IMR-90 (cell line): ENCODE measurements at regions not wholly inside any gene's neighbourhood (a gene's known extent, or its start where the extent isn't known, plus 50 kb on each side); places are given as distances from the start of the nearest gene placed in this dataset.

Source experiments
- ATAC-seq: fragments of 200-7000 bp; cut with Tn5 transposase; 2 replicates; pipeline ENCODE4 v1.9.1; 2020; ENCODE audit warnings: low read depth, mild to moderate bottlenecking, moderate library complexity
- BruUV-seq: library from RNA; stranded (reverse); fragments of 400-500 nt; replicated peaks from 2 replicates; lab custom pipeline; 2021; lab: Mats Ljungman, UMichigan
- CTCF ChIA-PET: fragments of 300-600 bp; formaldehyde crosslinking; extraction: SDS; loops from one replicate; lab custom pipeline; 2021; ENCODE audit warnings: antibody characterized with exemption; lab: Yijun Ruan, JAX
- POLR2A ChIA-PET: fragments of 300-600 bp; sonication (Branson Sonifier 250); formaldehyde crosslinking; loops from one replicate; lab custom pipeline; 2022; ENCODE audit warnings: antibody characterized with exemption; ENCODE audit not compliant: unreplicated experiment; lab: Charles Lee
- DNase-seq: peaks from one replicate; pipeline ENCODE4 v3.0.0; 2013
- H2AFZ ChIP-seq: replicated peaks from 2 replicates; pipeline ENCODE3; 2013; ENCODE audit warnings: low read length, mild to moderate bottlenecking; ENCODE audit not compliant: poor library complexity
- H2AK5ac ChIP-seq: 2 replicates; pipeline ENCODE4 v1.6.1; 2013; ENCODE audit warnings: low read depth, low read length, inconsistent platforms
- H2AK9ac ChIP-seq: replicated peaks from 2 replicates; pipeline ENCODE3; 2013; ENCODE audit warnings: mild to moderate bottlenecking, low read depth, low read length, moderate library complexity; ENCODE audit not compliant: poor library complexity
- H2BK120ac ChIP-seq: 2 replicates; pipeline ENCODE4 v1.6.1; 2013; ENCODE audit warnings: low read depth, low read length, inconsistent platforms
- H2BK15ac ChIP-seq: 3 replicates; pipeline ENCODE4 v1.6.1; 2013; ENCODE audit warnings: low read depth, low read length, inconsistent platforms
- H2BK20ac ChIP-seq: 2 replicates; pipeline ENCODE4 v1.6.1; 2013; ENCODE audit warnings: low read depth, mild to moderate bottlenecking, inconsistent platforms, low read length, moderate library complexity
- H2BK5ac ChIP-seq: 2 replicates; pipeline ENCODE4 v1.6.1; 2013; ENCODE audit warnings: mild to moderate bottlenecking, low read depth, low read length, inconsistent platforms; ENCODE audit not compliant: poor library complexity, severe bottlenecking
- H3K14ac ChIP-seq: replicated peaks from 2 replicates; pipeline ENCODE4 v1.6.1; 2013; ENCODE audit warnings: low read depth, low read length, inconsistent platforms
- H3K18ac ChIP-seq: 2 replicates; pipeline ENCODE4 v1.6.1; 2013; ENCODE audit warnings: low read depth, low read length, control low read depth
- H3K23ac ChIP-seq: 2 replicates; pipeline ENCODE4 v1.6.1; 2013; ENCODE audit warnings: low read depth, low read length, inconsistent platforms
- H3K27ac ChIP-seq: 2 replicates; pipeline ENCODE4 v1.5.1; 2013; ENCODE audit warnings: mild to moderate bottlenecking, control low read depth, low read length; ENCODE audit not compliant: insufficient read depth
- H3K27me3 ChIP-seq: 2 replicates; pipeline ENCODE4 v1.6.1; 2013; ENCODE audit warnings: low read length; ENCODE audit not compliant: control insufficient read depth, insufficient read depth
- H3K36me3 ChIP-seq: 2 replicates; pipeline ENCODE4 v1.6.1; 2013; ENCODE audit warnings: low read length, mixed read lengths; ENCODE audit not compliant: control insufficient read depth, insufficient read depth
- H3K4ac ChIP-seq: 2 replicates; pipeline ENCODE4 v1.6.1; 2013; ENCODE audit warnings: low read depth, low read length, inconsistent platforms
- H3K4me1 ChIP-seq: 2 replicates; pipeline ENCODE4 v1.6.1; 2013; ENCODE audit warnings: low read length, mixed read lengths; ENCODE audit not compliant: control insufficient read depth, insufficient read depth
- H3K4me2 ChIP-seq: 2 replicates; pipeline ENCODE4 v1.6.1; 2013; ENCODE audit warnings: low read depth, mild to moderate bottlenecking, control low read depth, low read length, moderate library complexity
- H3K4me3 ChIP-seq: 2 replicates; pipeline ENCODE4 v1.5.1; 2013; ENCODE audit warnings: low read depth, mild to moderate bottlenecking, control low read depth, low read length, moderate library complexity; ENCODE audit not compliant: insufficient read depth
- H3K56ac ChIP-seq: 2 replicates; pipeline ENCODE4 v1.6.1; 2013; ENCODE audit warnings: low read length, inconsistent platforms; ENCODE audit not compliant: insufficient read depth; ENCODE audit errors: extremely low read depth
- H3K79me1 ChIP-seq, 2 experiments: 2 replicates each; pipeline ENCODE4 v1.6.1; 2013; ENCODE audit warnings: low read length in 2 of 2, inconsistent platforms in 1 of 2, low read depth in 1 of 2
- H3K9ac ChIP-seq: 2 replicates; pipeline ENCODE4 v1.6.1; 2013; ENCODE audit warnings: low read depth, low read length, control low read depth
- H3K9me1 ChIP-seq: 2 replicates; pipeline ENCODE4 v1.6.1; 2013; ENCODE audit warnings: low read length, inconsistent platforms; ENCODE audit not compliant: insufficient read depth
- H3K9me3 ChIP-seq: 2 replicates; pipeline ENCODE4 v1.6.1; 2013; ENCODE audit warnings: low read length; ENCODE audit not compliant: control insufficient read depth, insufficient read depth
- H4K20me1 ChIP-seq: 2 replicates; pipeline ENCODE4 v1.6.1; 2013; ENCODE audit warnings: low read length, inconsistent platforms; ENCODE audit not compliant: insufficient read depth
- H4K5ac ChIP-seq: 2 replicates; pipeline ENCODE4 v1.6.1; 2013; ENCODE audit warnings: mild to moderate bottlenecking, low read depth, low read length, control low read depth
- H4K8ac ChIP-seq, 2 experiments: 2 replicates each; pipeline ENCODE4 v1.6.1; 2013; ENCODE audit warnings: low read depth in 2 of 2, low read length in 2 of 2, control low read depth in 1 of 2, inconsistent platforms in 1 of 2
- H4K91ac ChIP-seq: 2 replicates; pipeline ENCODE4 v1.6.1; 2013; ENCODE audit warnings: low read depth, low read length, inconsistent platforms; ENCODE audit not compliant: insufficient read depth
- BHLHE40 ChIP-seq: fragments of 150-350 bp; IDR thresholded peaks from 2 replicates; pipeline ENCODE4 v1.6.1; 2016; ENCODE audit warnings: mild to moderate bottlenecking, low read depth, low read length
- CEBPB ChIP-seq: IDR thresholded peaks from 2 replicates; pipeline ENCODE4 v1.6.1; 2012; ENCODE audit warnings: low read depth, low read length, improper control_type of control experiment
- CHD1 ChIP-seq: IDR thresholded peaks from 2 replicates; pipeline ENCODE4 v1.6.1; 2012; ENCODE audit warnings: low read depth, low read length, improper control_type of control experiment
- CTCF ChIP-seq: conservative IDR thresholded peaks from 2 replicates; pipeline ENCODE4 v1.5.1; 2012; ENCODE audit warnings: mild to moderate bottlenecking, low read depth, low read length, improper control_type of control experiment
- FOS ChIP-seq: fragments of 150-350 bp; IDR thresholded peaks from 2 replicates; pipeline ENCODE4 v1.6.1; 2016; ENCODE audit warnings: low read depth, low read length
- MAFK ChIP-seq: IDR thresholded peaks from 2 replicates; pipeline ENCODE4 v1.6.1; 2012; ENCODE audit warnings: low read depth, low read length, improper control_type of control experiment
- MAZ ChIP-seq: IDR thresholded peaks from 2 replicates; pipeline ENCODE4 v1.6.1; 2012; ENCODE audit warnings: low read depth, mild to moderate bottlenecking, low read length, improper control_type of control experiment, moderate library complexity, borderline replicate concordance
- MXI1 ChIP-seq: IDR thresholded peaks from 2 replicates; pipeline ENCODE4 v1.6.1; 2012; ENCODE audit warnings: low read depth, mild to moderate bottlenecking, low read length, moderate library complexity, borderline replicate concordance
- NFE2L2 ChIP-seq: fragments of 150-350 bp; IDR thresholded peaks from 2 replicates; pipeline ENCODE4 v1.6.1; 2016; ENCODE audit warnings: low read depth, mild to moderate bottlenecking, low read length
- POLR2A ChIP-seq: IDR thresholded peaks from 2 replicates; pipeline ENCODE4 v1.6.1; 2012; ENCODE audit warnings: mild to moderate bottlenecking, low read depth, low read length
- RAD21 ChIP-seq: IDR thresholded peaks from 2 replicates; pipeline ENCODE4 v1.6.1; 2012; ENCODE audit warnings: low read length, improper control_type of control experiment
- RCOR1 ChIP-seq: IDR thresholded peaks from 2 replicates; pipeline ENCODE4 v1.6.1; 2012; ENCODE audit warnings: mild to moderate bottlenecking, low read length, improper control_type of control experiment; ENCODE audit not compliant: insufficient replicate concordance
- RFX5 ChIP-seq: IDR thresholded peaks from 2 replicates; pipeline ENCODE4 v1.8.0; 2012; ENCODE audit warnings: low read depth, mild to moderate bottlenecking, low read length, moderate library complexity
- SMC3 ChIP-seq: fragments of 150-350 bp; IDR thresholded peaks from 2 replicates; pipeline ENCODE4 v1.6.1; 2016; ENCODE audit warnings: low read depth, mild to moderate bottlenecking, antibody characterized with exemption, low read length, moderate library complexity
- WGBS, 2 experiments: methylation state at CpG; one replicate each; pipeline versions ENCODE4 v1.1.5 to v1.1.7; 2013; ENCODE audit warnings: missing lambda C conversion rate in 2 of 2; ENCODE audit not compliant: insufficient read length in 1 of 2; ENCODE audit errors: extremely low coverage in 2 of 2; 5-methylcytosine and 5-hydroxymethylcytosine counted together
- dilution Hi-C: fragments of 300-500 bp; cut with HindIII; formaldehyde crosslinking; loops from one replicate; pipeline ENCODE4 v1.14.3; 2018; ENCODE audit warnings: low sequenced_read_pairs; ENCODE audit not compliant: unreplicated experiment
- in situ Hi-C: fragments of 300-500 bp; cut with MboI; formaldehyde crosslinking; loops from 3 replicates; pipeline ENCODE4 v1.14.3; 2019; ENCODE audit warnings: low sequenced_read_pairs, inconsistent platforms, mixed read lengths
- intact Hi-C: fragments of 100-400 bp; cut with micrococcal nuclease; formaldehyde crosslinking; loops from 2 replicates; pipeline ENCODE4 v1.10.0; 2022
- TF ChIP-seq, protein P1 (sequence below): fragments of 150-350 bp; IDR thresholded peaks from 2 replicates; pipeline ENCODE4 v1.6.1; 2017; ENCODE audit warnings: mild to moderate bottlenecking, antibody characterized with exemption, low read length, low read depth
- TF ChIP-seq, protein P2 (sequence below): fragments of 150-350 bp; IDR thresholded peaks from 2 replicates; pipeline ENCODE4 v1.6.1; 2016; ENCODE audit warnings: low read depth, mild to moderate bottlenecking, low read length, moderate library complexity, borderline replicate concordance

- Histone ChIP-seq H3K4ac (no peak overlapping the region), H2AK9ac (no peak overlapping the region), H3K18ac (no peak overlapping the region), H3K4me2 (no peak overlapping the region), H2BK20ac (no peak overlapping the region), H3K14ac (no peak overlapping the region), H4K91ac (no peak overlapping the region), H3K23ac (no peak overlapping the region), H4K20me1 (no peaks in the 10 kb centered on the region), H3K9me1 (peaks cover 2% of the 10 kb centered on the region; the same call in 1 of the 2 replicates), H3K4me3 (no peak overlapping the region), H3K4me1 (peaks cover 2% of the 10 kb centered on the region), H3K27ac (no peak overlapping the region), H2BK120ac (no peak overlapping the region), H3K9ac (no peak overlapping the region), H3K79me1 (no peaks in the 10 kb centered on the region), H3K56ac (no peak overlapping the region), H4K8ac (no peak overlapping the region), H3K36me3 (no peaks in the 10 kb centered on the region), H4K5ac (no peak overlapping the region), H2AFZ (no peak overlapping the region), H3K9me3 (no peaks in the 10 kb centered on the region), H2AK5ac (no peak overlapping the region), H2BK15ac (no peak overlapping the region), H3K27me3 (no peaks in the 10 kb centered on the region), H2BK5ac (no peak overlapping the region)
- dilution Hi-C loops: no loop called here
- ChIA-PET POLR2A (no interaction called here), CTCF (no interaction called here)
- no peak for ATAC-seq
- no TSS peak for BruUV-seq
- 85% methylated on average over 2 of the region's 4 CpGs; no CpG with 5 or more reads in 1 of the 2 experiments for WGBS, 2 experiments
- in situ Hi-C loops: no loop called here
- TF ChIP-seq FOS: no peak
- TF ChIP-seq, protein P1, sequence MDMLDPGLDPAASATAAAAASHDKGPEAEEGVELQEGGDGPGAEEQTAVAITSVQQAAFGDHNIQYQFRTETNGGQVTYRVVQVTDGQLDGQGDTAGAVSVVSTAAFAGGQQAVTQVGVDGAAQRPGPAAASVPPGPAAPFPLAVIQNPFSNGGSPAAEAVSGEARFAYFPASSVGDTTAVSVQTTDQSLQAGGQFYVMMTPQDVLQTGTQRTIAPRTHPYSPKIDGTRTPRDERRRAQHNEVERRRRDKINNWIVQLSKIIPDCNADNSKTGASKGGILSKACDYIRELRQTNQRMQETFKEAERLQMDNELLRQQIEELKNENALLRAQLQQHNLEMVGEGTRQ: no peak
- TF ChIP-seq SMC3: no peak
- TF ChIP-seq MXI1: no peak
- no peak for TF ChIP-seq CTCF
- no peak for TF ChIP-seq RAD21
- no peak for TF ChIP-seq MAFK
- TF ChIP-seq MAZ: no peak
- no peak for TF ChIP-seq NFE2L2
- no peak for TF ChIP-seq CEBPB
- TF ChIP-seq CHD1: no peak
- TF ChIP-seq BHLHE40: no peak
- TF ChIP-seq, protein P2, sequence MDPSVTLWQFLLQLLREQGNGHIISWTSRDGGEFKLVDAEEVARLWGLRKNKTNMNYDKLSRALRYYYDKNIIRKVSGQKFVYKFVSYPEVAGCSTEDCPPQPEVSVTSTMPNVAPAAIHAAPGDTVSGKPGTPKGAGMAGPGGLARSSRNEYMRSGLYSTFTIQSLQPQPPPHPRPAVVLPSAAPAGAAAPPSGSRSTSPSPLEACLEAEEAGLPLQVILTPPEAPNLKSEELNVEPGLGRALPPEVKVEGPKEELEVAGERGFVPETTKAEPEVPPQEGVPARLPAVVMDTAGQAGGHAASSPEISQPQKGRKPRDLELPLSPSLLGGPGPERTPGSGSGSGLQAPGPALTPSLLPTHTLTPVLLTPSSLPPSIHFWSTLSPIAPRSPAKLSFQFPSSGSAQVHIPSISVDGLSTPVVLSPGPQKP: no peak
- TF ChIP-seq POLR2A: no peak
- no peak for TF ChIP-seq RFX5
- no peak for TF ChIP-seq RCOR1
- DNase-seq: no peak
- intact Hi-C loops: no loop called here
These were observed 245.7 kb downstream of the COL4A1 start for GRCh38 chr13:110061270-110061669.
